Bronchial epithelial cell (primary cell): ENCODE measurements at regions not wholly inside any gene's neighbourhood (a gene's known extent, or its start where the extent isn't known, plus 50 kb on each side); places are given as distances from the start of the nearest gene placed in this dataset.
"Not testable (repeated sequence)": the region's sequence is repeated elsewhere in the genome, so short reads cannot be mapped to it uniquely, and the experiment has no call there.

Experiments
- DNase-seq: peaks from one replicate; pipeline ENCODE4 v3.0.0-alpha.2; 2010; ENCODE audit warnings: low read depth
- FAIRE-seq: peaks from 2 replicates; lab custom pipeline; 2011; peaks lifted over from hg19 to GRCh38; lab: Jason Lieb, UNC
- H3K27me3 ChIP-seq: 2 replicates; pipeline ENCODE4 v1.5.1; 2011; ENCODE audit warnings: low read length; ENCODE audit not compliant: control insufficient read depth, insufficient read depth
- H3K36me3 ChIP-seq: 2 replicates; pipeline ENCODE4 v1.5.1; 2011; ENCODE audit warnings: low read length; ENCODE audit not compliant: control insufficient read depth, insufficient read depth
- H3K4me3 ChIP-seq: 2 replicates; pipeline ENCODE4 v1.5.1; 2011; ENCODE audit warnings: mild to moderate bottlenecking, low read depth, low read length, control low read depth
- CTCF ChIP-seq: IDR thresholded peaks from 2 replicates; pipeline ENCODE4 v1.5.1; 2011; ENCODE audit warnings: mild to moderate bottlenecking, moderate library complexity, low read length, control low read depth, inconsistent platforms; ENCODE audit not compliant: insufficient read depth, severe bottlenecking

DNA sequence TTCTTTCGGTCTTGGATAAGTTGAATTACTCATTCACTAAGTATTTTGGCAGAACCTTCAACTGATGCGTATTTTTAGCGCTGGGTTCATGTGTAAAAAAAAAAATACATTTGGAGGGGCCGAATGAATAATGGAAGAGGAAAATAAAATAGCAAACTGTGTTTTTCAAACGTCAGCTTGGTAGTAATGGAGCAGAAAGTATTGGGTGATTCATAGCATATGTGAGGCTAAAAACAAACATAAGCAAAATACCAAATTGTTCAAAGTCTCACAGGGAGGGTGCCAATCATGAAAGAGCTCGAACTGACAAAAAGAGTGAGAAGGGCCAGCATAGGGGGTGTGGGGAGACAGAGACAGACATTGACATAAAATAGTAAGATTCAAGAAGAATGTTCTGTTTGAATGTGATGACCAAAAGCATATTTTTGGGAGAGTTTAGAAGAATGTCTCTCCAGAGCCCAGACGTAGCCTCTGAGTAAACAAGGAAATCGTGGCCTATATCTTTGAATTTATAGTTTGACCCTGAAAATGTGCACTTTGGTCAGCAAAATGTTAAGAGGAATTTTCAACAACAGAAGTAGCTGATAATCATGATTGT, 174.9 kb upstream of the HMHB1 start:
- H3K4me3 ChIP-seq: no peak overlapping the region
- no peaks in the 10 kb centered on the region for H3K27me3 ChIP-seq
- no peaks in the 10 kb centered on the region for H3K36me3 ChIP-seq
- no peak for DNase-seq
- no peak for FAIRE-seq
- no peak for TF ChIP-seq CTCF

DNA sequence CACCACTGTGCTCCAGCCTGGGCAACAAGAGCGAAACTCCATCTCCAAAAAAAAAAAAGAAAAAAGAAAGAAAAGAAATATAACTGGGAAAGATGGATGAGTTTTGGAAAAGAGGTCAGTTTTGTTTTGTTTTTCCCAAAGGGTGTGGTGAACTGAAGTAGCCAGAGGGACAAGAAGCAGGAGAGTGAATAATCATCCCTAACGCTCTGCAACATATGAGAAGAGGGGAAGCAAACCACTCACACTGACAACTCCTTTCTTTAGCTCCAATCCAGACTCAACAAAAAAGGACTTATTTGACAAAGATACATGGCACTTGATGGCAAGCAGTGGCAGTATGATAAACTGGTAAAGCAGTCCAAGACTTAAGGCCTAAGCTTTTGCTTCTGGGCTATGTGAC, 176.1 kb upstream of the HMHB1 start:
- no peak for TF ChIP-seq CTCF
- H3K27me3 ChIP-seq: no peaks in the 10 kb centered on the region
- no peaks in the 10 kb centered on the region for H3K36me3 ChIP-seq
- DNase-seq (no peak), FAIRE-seq (no peak)
- H3K4me3 ChIP-seq: no peak overlapping the region

DNA sequence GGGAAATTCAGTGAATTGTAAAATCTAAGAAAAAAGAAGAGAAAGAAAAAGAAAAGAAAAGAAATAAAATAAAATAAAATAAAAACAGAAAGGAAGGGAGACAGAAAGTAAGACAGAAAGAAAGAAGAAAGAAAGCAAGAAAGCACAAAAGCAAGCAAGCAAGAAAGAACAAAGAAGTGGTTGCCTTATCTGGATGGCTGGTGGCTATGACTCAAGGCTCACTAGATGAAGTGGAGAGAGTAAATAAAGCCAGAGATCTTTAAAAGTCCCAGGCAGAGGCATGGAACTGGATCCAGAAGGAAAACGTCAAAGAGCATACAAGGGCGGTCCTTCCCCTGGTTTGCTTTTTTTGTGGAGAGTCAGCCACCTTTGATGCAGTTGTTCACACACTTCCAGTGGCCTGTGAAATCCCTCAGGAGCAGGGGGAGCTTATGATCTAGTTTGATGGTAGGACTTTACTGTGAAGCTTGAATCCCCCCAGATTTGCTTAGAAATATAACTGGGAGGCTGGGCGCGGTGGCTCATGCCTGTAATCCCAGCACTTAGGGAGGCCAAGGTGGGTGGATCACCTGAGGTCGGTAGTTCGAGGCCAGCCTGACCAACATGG, 176.7 kb upstream of the HMHB1 start:
- DNase-seq (peak; percentile 62), FAIRE-seq (peak; percentile 100)
- Histone ChIP-seq H3K36me3 (no peaks in the 10 kb centered on the region), H3K4me3 (no peak overlapping the region), H3K27me3 (no peaks in the 10 kb centered on the region)
- TF ChIP-seq CTCF: no peak

DNA sequence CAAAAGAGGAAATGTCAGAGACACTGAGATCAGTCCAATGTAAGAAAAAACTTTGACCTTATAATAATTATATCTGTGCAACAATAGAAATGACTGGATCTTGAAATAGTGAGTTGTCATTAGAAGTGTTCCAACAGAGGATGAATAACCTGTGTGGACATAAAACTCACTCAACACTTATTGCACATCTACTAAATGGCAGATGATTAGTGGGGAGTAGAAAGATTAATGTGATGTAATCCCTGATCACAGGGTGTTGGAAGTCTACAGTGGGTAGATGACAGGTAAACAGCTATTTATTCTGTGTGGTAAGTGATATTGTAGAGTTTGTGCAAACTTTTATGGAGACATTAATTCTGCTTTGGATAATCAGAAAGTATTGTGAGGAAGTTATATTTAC, 177.3 kb upstream of the HMHB1 start:
- no peak for TF ChIP-seq CTCF
- Histone ChIP-seq H3K27me3 (no peaks in the 10 kb centered on the region), H3K36me3 (no peaks in the 10 kb centered on the region), H3K4me3 (no peak overlapping the region)
- DNase-seq (peak; percentile 49), FAIRE-seq (no peak)

GRCh38 chr5:143629871-143630659, 181.9 kb upstream of the HMHB1 start:
- FAIRE-seq: no peak
- Histone ChIP-seq H3K27me3 (no peaks in the 10 kb centered on the region), H3K36me3 (no peaks in the 10 kb centered on the region), H3K4me3 (no peak overlapping the region)
- TF ChIP-seq CTCF: no peak
- peak; percentile 81 for DNase-seq

DNA sequence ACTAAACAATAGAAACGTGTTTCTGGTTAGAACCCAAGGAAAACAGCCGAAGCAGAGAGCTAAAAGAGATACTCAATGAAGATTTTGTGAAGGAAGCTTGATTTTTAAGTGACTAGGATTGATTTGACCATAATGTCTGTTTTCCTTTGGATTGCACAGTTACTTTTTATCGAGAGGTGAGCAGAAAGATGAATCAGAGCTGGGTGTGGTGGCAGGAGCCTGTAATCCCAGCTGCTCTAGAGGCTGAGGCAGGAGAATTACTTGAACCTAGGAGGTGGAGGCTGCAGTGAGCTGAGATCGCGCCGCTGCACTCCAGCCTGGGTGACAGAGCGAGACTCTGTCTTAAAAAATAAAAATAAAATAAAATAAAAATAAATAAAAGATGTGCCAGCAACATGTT, 186.9 kb upstream of the HMHB1 start:
- DNase-seq: peak; percentile 62
- not testable (repeated sequence) for H3K4me3 ChIP-seq, H3K27me3 ChIP-seq, H3K36me3 ChIP-seq, FAIRE-seq
